ENCODE measurements at regions not wholly inside any gene's neighbourhood (a gene's known extent, or its start where the extent isn't known, plus 50 kb on each side); places are given as distances from the start of the nearest gene placed in this dataset.

DNA sequence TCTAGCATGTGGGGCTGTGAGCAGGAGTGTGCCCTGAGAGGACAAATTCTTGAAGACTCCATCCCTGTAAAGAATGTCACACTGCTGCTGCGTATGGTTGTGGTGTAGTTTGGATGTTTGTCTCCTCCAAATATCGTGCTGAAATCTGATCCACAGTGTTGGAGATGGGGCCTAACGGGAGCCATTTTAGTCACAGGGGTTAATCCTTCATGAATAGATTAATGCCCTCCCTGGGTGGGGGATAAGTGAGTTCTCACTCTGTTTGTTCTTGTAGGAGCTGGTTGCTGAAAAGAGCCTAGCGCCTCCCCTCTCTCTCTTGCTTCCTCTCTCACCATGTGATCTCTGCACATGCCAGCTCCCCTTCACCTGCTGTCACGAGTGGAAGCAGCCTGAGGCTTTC lies 94.5 kb upstream of the VASH1 start:
- no peak for DNase-seq (ENCODE audit: low spot score in 2 of 2)
- Histone ChIP-seq H3K4me1 (no peaks in the 10 kb centered on the region), H3K4me3 (no peak overlapping the region), H3K9me3 (peaks cover 8 to 17% of the 10 kb centered on the region in 2 donors), H3K27me3 (no peaks in the 10 kb centered on the region), H3K36me3 (no peaks in the 10 kb centered on the region), H3K27ac (no peak overlapping the region)
- no peak for TF ChIP-seq POLR2A (IDR thresholded peaks at IDR 0.05)
- TF ChIP-seq, protein P1, sequence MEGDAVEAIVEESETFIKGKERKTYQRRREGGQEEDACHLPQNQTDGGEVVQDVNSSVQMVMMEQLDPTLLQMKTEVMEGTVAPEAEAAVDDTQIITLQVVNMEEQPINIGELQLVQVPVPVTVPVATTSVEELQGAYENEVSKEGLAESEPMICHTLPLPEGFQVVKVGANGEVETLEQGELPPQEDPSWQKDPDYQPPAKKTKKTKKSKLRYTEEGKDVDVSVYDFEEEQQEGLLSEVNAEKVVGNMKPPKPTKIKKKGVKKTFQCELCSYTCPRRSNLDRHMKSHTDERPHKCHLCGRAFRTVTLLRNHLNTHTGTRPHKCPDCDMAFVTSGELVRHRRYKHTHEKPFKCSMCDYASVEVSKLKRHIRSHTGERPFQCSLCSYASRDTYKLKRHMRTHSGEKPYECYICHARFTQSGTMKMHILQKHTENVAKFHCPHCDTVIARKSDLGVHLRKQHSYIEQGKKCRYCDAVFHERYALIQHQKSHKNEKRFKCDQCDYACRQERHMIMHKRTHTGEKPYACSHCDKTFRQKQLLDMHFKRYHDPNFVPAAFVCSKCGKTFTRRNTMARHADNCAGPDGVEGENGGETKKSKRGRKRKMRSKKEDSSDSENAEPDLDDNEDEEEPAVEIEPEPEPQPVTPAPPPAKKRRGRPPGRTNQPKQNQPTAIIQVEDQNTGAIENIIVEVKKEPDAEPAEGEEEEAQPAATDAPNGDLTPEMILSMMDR (IDR thresholded peaks at IDR 0.05), result no peak
- TF ChIP-seq POLR2AphosphoS5 (IDR thresholded peaks at IDR 0.05), result no peak
- intact Hi-C loops (cut with DNase I; ENCODE audit: low total_unique reads), result no loop called here

DNA sequence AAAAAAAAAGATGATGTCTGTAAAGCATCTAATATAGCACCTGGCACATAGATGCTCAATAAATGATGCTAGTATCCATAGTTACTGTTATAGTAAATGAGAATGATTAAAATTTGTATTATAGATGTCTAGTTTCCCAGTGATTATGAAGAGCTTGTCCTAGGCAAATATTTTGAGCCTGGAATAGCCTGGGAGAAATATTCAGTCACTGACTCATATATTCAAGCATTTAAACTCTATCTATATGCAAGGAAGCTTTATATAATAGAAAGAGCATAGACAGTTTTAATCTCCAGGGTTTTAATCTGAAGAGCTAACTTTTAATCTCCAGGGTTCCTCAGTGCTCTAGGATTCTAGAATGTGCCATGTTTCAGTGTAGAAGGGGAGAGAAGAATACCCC lies 91.5 kb upstream of the VASH1 start:
- no peaks in the 10 kb centered on the region for H3K27me3 ChIP-seq
- H3K27ac ChIP-seq, result no peak overlapping the region
- H3K9me3 ChIP-seq, result peaks cover 8 to 17% of the 10 kb centered on the region in 2 donors
- intact Hi-C loops (cut with DNase I; ENCODE audit: low total_unique reads), result no loop called here
- TF ChIP-seq, protein P1 (IDR thresholded peaks at IDR 0.05), result no peak
- no peak for TF ChIP-seq POLR2AphosphoS5 (IDR thresholded peaks at IDR 0.05)
- TF ChIP-seq POLR2A (IDR thresholded peaks at IDR 0.05), result no peak
- H3K36me3 ChIP-seq, result no peaks in the 10 kb centered on the region
- no peaks in the 10 kb centered on the region for H3K4me1 ChIP-seq
- no peak for DNase-seq (ENCODE audit: low spot score in 2 of 2)
- H3K4me3 ChIP-seq, result no peak overlapping the region

DNA sequence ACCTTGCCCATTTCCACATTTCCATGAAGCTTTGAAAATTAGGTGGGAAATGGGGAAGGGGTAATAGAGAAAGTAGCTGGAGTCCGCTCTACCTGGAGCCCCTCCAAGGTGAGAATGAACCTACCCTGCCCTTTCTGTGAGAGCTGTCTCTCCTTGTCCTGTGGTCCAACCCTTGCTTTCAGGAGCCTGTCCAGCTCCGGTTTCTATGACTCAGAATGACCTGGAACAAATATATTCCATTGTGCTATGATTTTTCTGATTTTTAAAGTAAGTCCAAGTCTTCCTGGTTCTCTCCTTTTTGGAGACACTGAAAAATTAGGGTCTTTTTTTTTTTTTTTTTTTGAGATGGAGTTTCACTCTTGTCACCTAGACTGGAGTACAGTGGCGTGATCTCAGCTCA lies 89.1 kb upstream of the VASH1 start:
- Histone ChIP-seq H3K4me1 (no peaks in the 10 kb centered on the region), H3K27ac (no peak overlapping the region), H3K4me3 (no peak overlapping the region), H3K9me3 (peaks cover 8 to 17% of the 10 kb centered on the region in 2 donors), H3K27me3 (no peaks in the 10 kb centered on the region), H3K36me3 (no peaks in the 10 kb centered on the region)
- intact Hi-C loops (cut with DNase I; ENCODE audit: low total_unique reads), result no loop called here
- no peak for DNase-seq (ENCODE audit: low spot score in 2 of 2)
- TF ChIP-seq, protein P1 (IDR thresholded peaks at IDR 0.05), result no peak
- no peak for TF ChIP-seq POLR2AphosphoS5 (IDR thresholded peaks at IDR 0.05)
- no peak for TF ChIP-seq POLR2A (IDR thresholded peaks at IDR 0.05)

DNA sequence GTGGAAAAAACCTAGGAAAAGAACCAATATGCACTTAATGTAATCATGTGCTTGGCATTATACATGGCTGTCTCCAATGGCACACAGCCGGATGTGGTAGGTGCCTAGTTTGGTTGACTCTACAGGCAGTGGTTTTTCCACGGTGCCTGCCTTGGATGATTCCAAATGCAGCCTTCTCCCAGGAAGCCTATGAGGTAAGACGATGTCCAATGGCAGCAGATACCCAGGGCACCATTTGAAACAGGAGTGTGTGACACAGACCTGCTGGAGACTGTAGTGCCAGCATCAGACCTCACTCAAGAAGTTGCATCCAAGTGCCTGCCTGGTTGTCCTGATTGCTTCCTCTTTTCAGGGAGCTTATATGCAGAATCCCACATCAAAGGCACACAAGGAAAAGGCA lies 88.0 kb upstream of the VASH1 start:
- Histone ChIP-seq H3K27ac (no peak overlapping the region), H3K36me3 (no peaks in the 10 kb centered on the region), H3K27me3 (no peaks in the 10 kb centered on the region), H3K4me3 (no peak overlapping the region), H3K9me3 (peaks cover 8 to 9% of the 10 kb centered on the region in 2 donors), H3K4me1 (no peaks in the 10 kb centered on the region)
- TF ChIP-seq POLR2AphosphoS5 (IDR thresholded peaks at IDR 0.05) (no peak), POLR2A (IDR thresholded peaks at IDR 0.05) (no peak)
- TF ChIP-seq, protein P1 (IDR thresholded peaks at IDR 0.05), result no peak
- intact Hi-C loops (cut with DNase I; ENCODE audit: low total_unique reads), result no loop called here
- no peak for DNase-seq (ENCODE audit: low spot score in 2 of 2)

DNA sequence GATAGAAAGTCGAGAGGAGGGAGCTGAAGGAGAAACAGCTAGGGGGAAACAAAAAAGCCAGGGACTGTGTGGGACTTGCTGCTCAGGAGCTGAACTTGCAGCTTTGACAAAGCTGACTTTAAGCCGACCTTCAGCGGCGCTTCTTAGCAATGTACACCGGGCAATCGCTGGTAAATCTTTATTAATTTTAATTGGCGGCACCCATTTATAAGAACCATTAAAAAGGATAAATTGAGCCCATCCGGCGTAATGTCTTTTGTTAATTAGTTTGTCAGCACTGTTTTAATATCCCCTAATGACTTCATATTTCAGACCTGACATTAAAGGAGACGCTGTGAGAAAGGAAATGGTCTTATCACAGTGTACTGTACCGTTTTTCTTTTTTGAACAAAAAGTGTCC lies 86.2 kb upstream of the VASH1 start:
- Histone ChIP-seq H3K36me3 (no peaks in the 10 kb centered on the region), H3K27ac (no peak overlapping the region), H3K4me1 (no peaks in the 10 kb centered on the region), H3K27me3 (no peaks in the 10 kb centered on the region), H3K4me3 (no peak overlapping the region), H3K9me3 (no peaks in the 10 kb centered on the region)
- TF ChIP-seq POLR2A (IDR thresholded peaks at IDR 0.05) (no peak), POLR2AphosphoS5 (IDR thresholded peaks at IDR 0.05) (no peak)
- TF ChIP-seq, protein P1 (IDR thresholded peaks at IDR 0.05), result no peak
- DNase-seq (ENCODE audit: low spot score in 2 of 2), result no peak
- intact Hi-C loops (cut with DNase I; ENCODE audit: low total_unique reads), result no loop called here

All from breast epithelium (tissue), 4 donors.